Neural progenitor cell (in vitro differentiated cells): ENCODE measurements at regions not wholly inside any gene's neighbourhood (a gene's known extent, or its start where the extent isn't known, plus 50 kb on each side); places are given as distances from the start of the nearest gene placed in this dataset.

ENCODE experiments used
- DNase-seq: peaks from one replicate; pipeline ENCODE4 v3.0.0-alpha.2; 2016; ENCODE audit warnings: low spot score
- H2AFZ ChIP-seq: fragments of 200-600 bp; sonication (generic); replicated peaks from 2 replicates; pipeline ENCODE4 v1.6.1; 2016; ENCODE audit warnings: antibody characterized with exemption
- H3F3A ChIP-seq: fragments of 200-600 bp; sonication (generic); 2 replicates; pipeline ENCODE4 v1.6.1; 2016; ENCODE audit warnings: antibody characterized with exemption, low read depth
- H3K27ac ChIP-seq: fragments of 200-600 bp; sonication (generic); 2 replicates; pipeline ENCODE4 v1.5.1; 2016; ENCODE audit warnings: mild to moderate bottlenecking
- H3K27me3 ChIP-seq: fragments of 200-600 bp; sonication (generic); 2 replicates; pipeline ENCODE4 v1.6.1; 2016; ENCODE audit warnings: mild to moderate bottlenecking, moderate library complexity
- H3K36me3 ChIP-seq: fragments of 200-600 bp; sonication (generic); 2 replicates; pipeline ENCODE4 v1.5.1; 2016
- H3K4me1 ChIP-seq: fragments of 200-600 bp; sonication (generic); 2 replicates; pipeline ENCODE4 v1.6.1; 2016; ENCODE audit warnings: mixed run types
- H3K4me2 ChIP-seq: fragments of 200-600 bp; sonication (generic); 2 replicates; pipeline ENCODE4 v1.6.1; 2016
- H3K4me3 ChIP-seq: fragments of 200-600 bp; sonication (generic); 2 replicates; pipeline ENCODE4 v1.5.1; 2016
- H3K79me2 ChIP-seq: fragments of 200-600 bp; sonication (generic); 2 replicates; pipeline ENCODE4 v1.6.1; 2016; ENCODE audit warnings: low read depth
- H3K9ac ChIP-seq: fragments of 200-600 bp; sonication (generic); 2 replicates; pipeline ENCODE4 v1.6.1; 2016
- H3K9me3 ChIP-seq: fragments of 200-600 bp; sonication (generic); 2 replicates; pipeline ENCODE4 v1.5.1; 2016; ENCODE audit warnings: low read depth
- H4K20me1 ChIP-seq: fragments of 200-600 bp; sonication (generic); 2 replicates; pipeline ENCODE4 v1.6.1; 2016; ENCODE audit warnings: low read depth
- H3K27ac Mint-ChIP-seq: 3 replicates; pipeline ENCODE4 v1.8.0; 2021; ENCODE audit warnings: mixed read lengths
- H3K27me3 Mint-ChIP-seq: 2 replicates; pipeline ENCODE4 v1.8.0; 2022; ENCODE audit warnings: low read depth, mild to moderate bottlenecking, inconsistent platforms, moderate library complexity, mixed read lengths; ENCODE audit not compliant: insufficient read depth
- H3K36me3 Mint-ChIP-seq: 3 replicates; pipeline ENCODE4 v1.8.0; 2021; ENCODE audit warnings: mixed read lengths
- H3K4me1 Mint-ChIP-seq: 3 replicates; pipeline ENCODE4 v1.8.0; 2021; ENCODE audit warnings: mixed read lengths
- H3K4me3 Mint-ChIP-seq: 3 replicates; pipeline ENCODE4 v1.8.0; 2021; ENCODE audit warnings: mild to moderate bottlenecking, moderate library complexity, mixed read lengths
- H3K9me3 Mint-ChIP-seq: 3 replicates; pipeline ENCODE4 v1.8.0; 2020; ENCODE audit warnings: mixed read lengths
- CTCF ChIP-seq: fragments of 200-600 bp; sonication (generic); IDR thresholded peaks from 2 replicates; pipeline ENCODE4 v1.5.1; 2017; ENCODE audit warnings: antibody characterized with exemption, mild to moderate bottlenecking
- EZH2 ChIP-seq: fragments of 200-600 bp; sonication (generic); IDR thresholded peaks from 2 replicates; pipeline ENCODE4 v1.6.1; 2017; ENCODE audit warnings: antibody characterized with exemption, mild to moderate bottlenecking, moderate library complexity
- EZH2phosphoT487 ChIP-seq: fragments of 200-600 bp; sonication (generic); IDR thresholded peaks from 2 replicates; pipeline ENCODE4 v1.6.1; 2017; ENCODE audit warnings: antibody characterized with exemption

GRCh38 chr3:130569461-130570365, 52.7 kb downstream of the COL6A6 start:
- Histone ChIP-seq H3K4me2 (no peak overlapping the region), H3K27me3 (no peaks in the 10 kb centered on the region), H3K4me1 (no peaks in the 10 kb centered on the region), H3K79me2 (no peaks in the 10 kb centered on the region), H3K9me3 (no peaks in the 10 kb centered on the region), H3K9ac (no peak overlapping the region), H3F3A (no peaks in the 10 kb centered on the region), H3K36me3 (no peaks in the 10 kb centered on the region), H3K4me3 (no peak overlapping the region), H3K27ac (no peak overlapping the region), H2AFZ (no peak overlapping the region), H4K20me1 (no peaks in the 10 kb centered on the region)
- no peaks in the 10 kb centered on the region for H3K36me3 Mint-ChIP-seq
- H3K27me3 Mint-ChIP-seq, result no peaks in the 10 kb centered on the region
- peaks cover 2% of the 10 kb centered on the region for H3K4me1 Mint-ChIP-seq
- TF ChIP-seq EZH2phosphoT487, result no peak
- no peak for TF ChIP-seq EZH2
- no peak for TF ChIP-seq CTCF
- no peaks in the 10 kb centered on the region for H3K9me3 Mint-ChIP-seq
- H3K4me3 Mint-ChIP-seq, result no peak overlapping the region
- DNase-seq, result no peak
- H3K27ac Mint-ChIP-seq, result no peak overlapping the region

- H3K27ac ChIP-seq, result no peak overlapping the region
- H3K27me3 Mint-ChIP-seq, result no peaks in the 10 kb centered on the region
These were observed 55.8 kb downstream of the COL6A6 start for GRCh38 chr3:130572769-130573168.

GRCh38 chr3:130576375-130577266, 59.6 kb downstream of the COL6A6 start:
- no peaks in the 10 kb centered on the region for H3K36me3 ChIP-seq
- no peaks in the 10 kb centered on the region for H3K9me3 ChIP-seq
- H3K4me3 ChIP-seq, result no peak overlapping the region
- H3F3A ChIP-seq, result no peaks in the 10 kb centered on the region
- H3K27me3 ChIP-seq, result no peaks in the 10 kb centered on the region
- H3K27ac ChIP-seq, result no peak overlapping the region
- H3K79me2 ChIP-seq, result no peaks in the 10 kb centered on the region
- H3K4me3 Mint-ChIP-seq, result no peak overlapping the region
- no peak overlapping the region for H3K9ac ChIP-seq
- no peaks in the 10 kb centered on the region for H3K36me3 Mint-ChIP-seq
- H3K9me3 Mint-ChIP-seq, result no peaks in the 10 kb centered on the region
- H3K27me3 Mint-ChIP-seq, result no peaks in the 10 kb centered on the region
- no peak overlapping the region for H3K4me2 ChIP-seq
- DNase-seq, result no peak
- H4K20me1 ChIP-seq, result no peaks in the 10 kb centered on the region
- H3K4me1 Mint-ChIP-seq, result no peaks in the 10 kb centered on the region
- no peaks in the 10 kb centered on the region for H3K4me1 ChIP-seq
- no peak overlapping the region for H2AFZ ChIP-seq
- TF ChIP-seq EZH2 (no peak), EZH2phosphoT487 (no peak), CTCF (no peak)
- no peak overlapping the region for H3K27ac Mint-ChIP-seq

More at GRCh38 chr3:130572769-130573168, 55.8 kb downstream of the COL6A6 start:
- Histone ChIP-seq H3K9me3 (no peaks in the 10 kb centered on the region), H3F3A (no peaks in the 10 kb centered on the region), H3K27me3 (no peaks in the 10 kb centered on the region), H3K36me3 (no peaks in the 10 kb centered on the region), H3K4me1 (no peaks in the 10 kb centered on the region), H3K4me3 (no peak overlapping the region), H2AFZ (no peak overlapping the region), H3K4me2 (no peak overlapping the region), H3K79me2 (no peaks in the 10 kb centered on the region), H3K9ac (no peak overlapping the region), H4K20me1 (no peaks in the 10 kb centered on the region)
- H3K27ac Mint-ChIP-seq, result no peak overlapping the region
- H3K4me3 Mint-ChIP-seq, result no peak overlapping the region
- TF ChIP-seq EZH2 (no peak), CTCF (no peak), EZH2phosphoT487 (no peak)
- H3K36me3 Mint-ChIP-seq, result no peaks in the 10 kb centered on the region
- no peaks in the 10 kb centered on the region for H3K4me1 Mint-ChIP-seq
- DNase-seq, result no peak
- no peaks in the 10 kb centered on the region for H3K9me3 Mint-ChIP-seq
